ENCODE measurements at regions not wholly inside any gene's neighbourhood (a gene's known extent, or its start where the extent isn't known, plus 50 kb on each side); places are given as distances from the start of the nearest gene placed in this dataset.

- DNase-seq: peak in 1 of 2 donors; percentile 8
Observed at GRCh38 chr2:103959174-103960128, 894.5 kb upstream of the POU3F3 start.

GRCh38 chr2:103960129-103960513 lies 893.8 kb upstream of the POU3F3 start:
- DNase-seq: no peak

GRCh38 chr2:103960951-103961350 lies 893.0 kb upstream of the POU3F3 start:
- no peak for DNase-seq

GRCh38 chr2:103961862-103962261 lies 892.1 kb upstream of the POU3F3 start:
- no peak for DNase-seq

- DNase-seq: no peak
Observed at GRCh38 chr2:103962670-103963069, 891.2 kb upstream of the POU3F3 start.

GRCh38 chr2:103963146-103963725 lies 890.7 kb upstream of the POU3F3 start:
- DNase-seq: no peak

GRCh38 chr2:103977241-103977640 lies 876.7 kb upstream of the POU3F3 start:
- DNase-seq: no peak

- no peak for DNase-seq
Observed at GRCh38 chr2:103977668-103978067, 876.2 kb upstream of the POU3F3 start.

- DNase-seq: no peak
Observed at GRCh38 chr2:103980401-103980800, 873.5 kb upstream of the POU3F3 start.

GRCh38 chr2:103982691-103983090 lies 871.2 kb upstream of the POU3F3 start:
- DNase-seq: no peak

GRCh38 chr2:103986001-103986400 lies 867.9 kb upstream of the POU3F3 start:
- DNase-seq: no peak

- DNase-seq: no peak
Observed at GRCh38 chr2:103991591-103991990, 862.3 kb upstream of the POU3F3 start.

GRCh38 chr2:104004821-104005220 lies 849.1 kb upstream of the POU3F3 start:
- DNase-seq: no peak

- no peak for DNase-seq
Observed at GRCh38 chr2:104016801-104017200, 837.1 kb upstream of the POU3F3 start.

GRCh38 chr2:104023306-104023705 lies 830.6 kb upstream of the POU3F3 start:
- no peak for DNase-seq

GRCh38 chr2:104023765-104024164 lies 830.1 kb upstream of the POU3F3 start:
- DNase-seq: no peak

- DNase-seq: no peak
Observed at GRCh38 chr2:104025295-104025694, 828.6 kb upstream of the POU3F3 start.

GRCh38 chr2:104026725-104027124 lies 827.2 kb upstream of the POU3F3 start:
- DNase-seq: no peak

GRCh38 chr2:104027321-104027720 lies 826.6 kb upstream of the POU3F3 start:
- no peak for DNase-seq

- no peak for DNase-seq
Observed at GRCh38 chr2:104028061-104028460, 825.9 kb upstream of the POU3F3 start.

GRCh38 chr2:104033399-104033798 lies 820.5 kb upstream of the POU3F3 start:
- no peak for DNase-seq

GRCh38 chr2:104040771-104041170 lies 813.1 kb upstream of the POU3F3 start:
- no peak for DNase-seq

- DNase-seq: no peak
Observed at GRCh38 chr2:104041351-104041750, 812.6 kb upstream of the POU3F3 start.

GRCh38 chr2:104043864-104044263 lies 810.1 kb upstream of the POU3F3 start:
- no peak for DNase-seq

Data from inflammatory macrophage (primary cell).